Cardiac fibroblast (primary cell): ENCODE measurements at regions not wholly inside any gene's neighbourhood (a gene's known extent, or its start where the extent isn't known, plus 50 kb on each side); places are given as distances from the start of the nearest gene placed in this dataset.
"Not testable (repeated sequence)": the region's sequence is repeated elsewhere in the genome, so short reads cannot be mapped to it uniquely, and the experiment has no call there.

Source experiments
- DNase-seq, 2 donors: peaks; one replicate each; pipeline versions ENCODE4 v3.0.0 to v3.0.0-alpha.2; 2010; ENCODE audit warnings: low read depth in 2 of 2
- H3K4me3 ChIP-seq, 2 donors: replicated peaks in 1 of 2; 1 replicate in 1 of 2; 2 replicates in 1 of 2; pipeline ENCODE4 v1.5.1; 2011; ENCODE audit warnings: low read depth in 2 of 2, low read length in 2 of 2, mild to moderate bottlenecking in 2 of 2, moderate library complexity in 1 of 2
- CTCF ChIP-seq: IDR thresholded peaks from one replicate; pipeline ENCODE4 v1.5.1; 2011; ENCODE audit warnings: low read depth, mild to moderate bottlenecking, low read length, inconsistent platforms

- peak overlapping the region; percentile 56 to 76 for H3K4me3 ChIP-seq
These were observed 163.8 kb downstream of the KBTBD2 start for GRCh38 chr7:32727483-32728411.

GRCh38 chr7:32722837-32723236 lies 168.7 kb downstream of the KBTBD2 start:
- not testable (repeated sequence) for H3K4me3 ChIP-seq, DNase-seq

More at GRCh38 chr7:32727483-32728411, 163.8 kb downstream of the KBTBD2 start:
- DNase-seq: peak; percentile 43 to 49

GRCh38 chr7:32694182-32694581 lies 197.4 kb downstream of the KBTBD2 start:
- H3K4me3 ChIP-seq: no peak overlapping the region
- no peak for DNase-seq
- TF ChIP-seq CTCF: no peak

GRCh38 chr7:32691965-32692815 lies 196.9 kb downstream of the AVL9 start:
- peak; percentile 60 to 65 for DNase-seq
- not testable (repeated sequence) for H3K4me3 ChIP-seq

GRCh38 chr7:32688092-32688491 lies 192.8 kb downstream of the AVL9 start:
- DNase-seq: not testable (repeated sequence)

GRCh38 chr7:32681174-32681518 lies 185.9 kb downstream of the AVL9 start:
- TF ChIP-seq CTCF: no peak
- DNase-seq: no peak
- no peak overlapping the region for H3K4me3 ChIP-seq

More at GRCh38 chr7:32688092-32688491, 192.8 kb downstream of the AVL9 start:
- H3K4me3 ChIP-seq: not testable (repeated sequence)

GRCh38 chr7:32680259-32681173 lies 185.2 kb downstream of the AVL9 start:
- H3K4me3 ChIP-seq: no peak overlapping the region
- DNase-seq: peak; percentile 80 to 91
- TF ChIP-seq CTCF: no peak

- no peak overlapping the region for H3K4me3 ChIP-seq
- TF ChIP-seq CTCF: no peak
These were observed 183.9 kb downstream of the AVL9 start for GRCh38 chr7:32679192-32679591.

More at GRCh38 chr7:32679192-32679591, 183.9 kb downstream of the AVL9 start:
- DNase-seq: no peak
